ENCODE measurements at regions not wholly inside any gene's neighbourhood (a gene's known extent, or its start where the extent isn't known, plus 50 kb on each side); places are given as distances from the start of the nearest gene placed in this dataset.
"Not testable (repeated sequence)": the region's sequence is repeated elsewhere in the genome, so short reads cannot be mapped to it uniquely, and the experiment has no call there.

GRCh38 chr3:6362406-6362805 lies 498.5 kb upstream of the GRM7 start:
- no peak overlapping the region for H3K4me3 ChIP-seq (ENCODE audit: low read depth, low read length)
- no peak for DNase-seq (ENCODE audit: low read depth)

GRCh38 chr3:6367171-6367570 lies 493.7 kb upstream of the GRM7 start:
- no peak for DNase-seq (ENCODE audit: low read depth)
- no peak overlapping the region for H3K4me3 ChIP-seq (ENCODE audit: low read depth, low read length)

GRCh38 chr3:6392123-6392522 lies 468.8 kb upstream of the GRM7 start:
- no peak overlapping the region for H3K4me3 ChIP-seq (ENCODE audit: low read depth, low read length)
- DNase-seq (ENCODE audit: low read depth): no peak

- no peak overlapping the region for H3K4me3 ChIP-seq (ENCODE audit: low read depth, low read length)
- DNase-seq (ENCODE audit: low read depth): no peak
These were observed 466.0 kb upstream of the GRM7 start for GRCh38 chr3:6394944-6395343.

- DNase-seq (ENCODE audit: low read depth): no peak
- H3K4me3 ChIP-seq (ENCODE audit: low read depth, low read length): no peak overlapping the region
These were observed 464.3 kb upstream of the GRM7 start for GRCh38 chr3:6396631-6397030.

- DNase-seq (ENCODE audit: low read depth); H3K4me3 ChIP-seq (ENCODE audit: low read depth, low read length): not testable (repeated sequence)
These were observed 458.2 kb upstream of the GRM7 start for GRCh38 chr3:6402666-6403065.

GRCh38 chr3:6406923-6407322 lies 454.0 kb upstream of the GRM7 start:
- not testable (repeated sequence) for H3K4me3 ChIP-seq (ENCODE audit: low read depth, low read length); DNase-seq (ENCODE audit: low read depth)

- no peak for DNase-seq (ENCODE audit: low read depth)
These were observed 444.8 kb upstream of the GRM7 start for GRCh38 chr3:6416049-6416661.

GRCh38 chr3:6417174-6417573 lies 443.7 kb upstream of the GRM7 start:
- DNase-seq (ENCODE audit: low read depth): no peak
- no peak overlapping the region for H3K4me3 ChIP-seq (ENCODE audit: low read depth, low read length)

More at GRCh38 chr3:6416049-6416661, 444.8 kb upstream of the GRM7 start:
- no peak overlapping the region for H3K4me3 ChIP-seq (ENCODE audit: low read depth, low read length)

GRCh38 chr3:6418485-6418884 lies 442.4 kb upstream of the GRM7 start:
- no peak overlapping the region for H3K4me3 ChIP-seq (ENCODE audit: low read depth, low read length)
- DNase-seq (ENCODE audit: low read depth): no peak

GRCh38 chr3:6421666-6422445 lies 439.1 kb upstream of the GRM7 start:
- no peak overlapping the region for H3K4me3 ChIP-seq (ENCODE audit: low read depth, low read length)
- no peak for DNase-seq (ENCODE audit: low read depth)

GRCh38 chr3:6425289-6425820 lies 435.6 kb upstream of the GRM7 start:
- no peak overlapping the region for H3K4me3 ChIP-seq (ENCODE audit: low read depth, low read length)
- DNase-seq (ENCODE audit: low read depth): no peak

GRCh38 chr3:6428276-6428675 lies 432.6 kb upstream of the GRM7 start:
- not testable (repeated sequence) for H3K4me3 ChIP-seq (ENCODE audit: low read depth, low read length); DNase-seq (ENCODE audit: low read depth)

GRCh38 chr3:6435951-6436350 lies 425.0 kb upstream of the GRM7 start:
- H3K4me3 ChIP-seq (ENCODE audit: low read depth, low read length): no peak overlapping the region
- no peak for DNase-seq (ENCODE audit: low read depth)

- no peak overlapping the region for H3K4me3 ChIP-seq (ENCODE audit: low read depth, low read length)
- no peak for DNase-seq (ENCODE audit: low read depth)
These were observed 423.3 kb upstream of the GRM7 start for GRCh38 chr3:6437631-6438030.

GRCh38 chr3:6438031-6438430 lies 422.9 kb upstream of the GRM7 start:
- DNase-seq (ENCODE audit: low read depth): no peak
- H3K4me3 ChIP-seq (ENCODE audit: low read depth, low read length): no peak overlapping the region

- no peak for DNase-seq (ENCODE audit: low read depth)
- H3K4me3 ChIP-seq (ENCODE audit: low read depth, low read length): no peak overlapping the region
These were observed 421.7 kb upstream of the GRM7 start for GRCh38 chr3:6439226-6439625.

- no peak overlapping the region for H3K4me3 ChIP-seq (ENCODE audit: low read depth, low read length)
- no peak for DNase-seq (ENCODE audit: low read depth)
These were observed 421.1 kb upstream of the GRM7 start for GRCh38 chr3:6439824-6440223.

- no peak overlapping the region for H3K4me3 ChIP-seq (ENCODE audit: low read depth, low read length)
- DNase-seq (ENCODE audit: low read depth): no peak
These were observed 415.8 kb upstream of the GRM7 start for GRCh38 chr3:6444888-6445658.

GRCh38 chr3:6447166-6447801 lies 413.6 kb upstream of the GRM7 start:
- no peak overlapping the region for H3K4me3 ChIP-seq (ENCODE audit: low read depth, low read length)
- DNase-seq (ENCODE audit: low read depth): no peak
